ENCODE measurements at regions not wholly inside any gene's neighbourhood (a gene's known extent, or its start where the extent isn't known, plus 50 kb on each side); places are given as distances from the start of the nearest gene placed in this dataset.

DNA sequence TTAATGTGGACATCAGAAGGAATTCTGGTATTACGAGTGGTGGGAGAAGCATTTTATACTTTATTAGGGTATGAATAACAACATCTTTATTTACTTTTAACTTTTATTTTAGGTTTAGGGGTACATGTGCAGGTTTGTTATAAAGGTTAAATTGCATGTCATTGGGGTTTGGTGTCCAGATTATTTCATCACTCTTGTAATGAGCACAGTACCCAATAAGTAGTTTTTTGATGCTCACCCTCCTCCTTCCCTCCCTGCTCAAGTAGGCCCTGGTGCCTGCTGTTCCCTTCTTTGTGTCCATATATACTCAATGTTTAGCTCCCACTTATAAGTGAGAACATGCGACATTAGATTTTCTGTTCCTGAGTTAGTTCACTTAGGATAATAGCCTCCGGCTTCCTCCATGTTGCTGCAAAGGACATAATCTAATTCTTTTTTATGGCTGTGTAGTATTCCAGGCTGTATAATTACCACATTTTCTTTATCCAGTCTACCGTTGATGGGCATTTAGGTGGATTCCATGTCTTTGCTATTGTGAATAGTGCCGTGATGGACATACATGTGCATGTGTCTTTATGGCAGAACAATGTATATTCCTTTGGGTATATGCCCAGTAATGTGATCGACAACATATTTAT, 456.2 kb downstream of the XYLT1 start:
- TF ChIP-seq, protein P1, sequence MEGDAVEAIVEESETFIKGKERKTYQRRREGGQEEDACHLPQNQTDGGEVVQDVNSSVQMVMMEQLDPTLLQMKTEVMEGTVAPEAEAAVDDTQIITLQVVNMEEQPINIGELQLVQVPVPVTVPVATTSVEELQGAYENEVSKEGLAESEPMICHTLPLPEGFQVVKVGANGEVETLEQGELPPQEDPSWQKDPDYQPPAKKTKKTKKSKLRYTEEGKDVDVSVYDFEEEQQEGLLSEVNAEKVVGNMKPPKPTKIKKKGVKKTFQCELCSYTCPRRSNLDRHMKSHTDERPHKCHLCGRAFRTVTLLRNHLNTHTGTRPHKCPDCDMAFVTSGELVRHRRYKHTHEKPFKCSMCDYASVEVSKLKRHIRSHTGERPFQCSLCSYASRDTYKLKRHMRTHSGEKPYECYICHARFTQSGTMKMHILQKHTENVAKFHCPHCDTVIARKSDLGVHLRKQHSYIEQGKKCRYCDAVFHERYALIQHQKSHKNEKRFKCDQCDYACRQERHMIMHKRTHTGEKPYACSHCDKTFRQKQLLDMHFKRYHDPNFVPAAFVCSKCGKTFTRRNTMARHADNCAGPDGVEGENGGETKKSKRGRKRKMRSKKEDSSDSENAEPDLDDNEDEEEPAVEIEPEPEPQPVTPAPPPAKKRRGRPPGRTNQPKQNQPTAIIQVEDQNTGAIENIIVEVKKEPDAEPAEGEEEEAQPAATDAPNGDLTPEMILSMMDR (IDR thresholded peaks at IDR 0.05): no peak
- H3K9me3 ChIP-seq: peaks cover 0 to 5% (median 5%) of the 10 kb centered on the region in 3 donors
- no peak overlapping the region for H3K4me3 ChIP-seq
- no peaks in the 10 kb centered on the region for H3K36me3 ChIP-seq
- peaks cover 0 to 10% of the 10 kb centered on the region in 2 donors for H3K27me3 ChIP-seq
- no peak overlapping the region for H3K27ac ChIP-seq
- no peak for DNase-seq
- intact Hi-C loops (cut with DNase I; ENCODE audit: low total_unique reads): no loop called here
- H3K4me1 ChIP-seq: no peaks in the 10 kb centered on the region

- TF ChIP-seq, protein P1 (IDR thresholded peaks at IDR 0.05): no peak
- DNase-seq: no peak
- Histone ChIP-seq H3K4me1 (no peaks in the 10 kb centered on the region), H3K27ac (no peak overlapping the region), H3K9me3 (peaks cover 0 to 5% (median 5%) of the 10 kb centered on the region in 3 donors), H3K27me3 (peaks cover 0 to 14% of the 10 kb centered on the region in 2 donors), H3K4me3 (no peak overlapping the region), H3K36me3 (no peaks in the 10 kb centered on the region)
- intact Hi-C loops (cut with DNase I; ENCODE audit: low total_unique reads): no loop called here
Observed at GRCh38 chr16:17015702-17016101, 455.1 kb downstream of the XYLT1 start.

GRCh38 chr16:17017442-17017841, 453.3 kb downstream of the XYLT1 start:
- peaks cover 0 to 10% of the 10 kb centered on the region in 2 donors for H3K27me3 ChIP-seq
- no peaks in the 10 kb centered on the region for H3K36me3 ChIP-seq
- H3K27ac ChIP-seq: no peak overlapping the region
- TF ChIP-seq, protein P1 (IDR thresholded peaks at IDR 0.05): no peak
- intact Hi-C loops (cut with DNase I; ENCODE audit: low total_unique reads): no loop called here
- no peak overlapping the region for H3K4me3 ChIP-seq
- no peak for DNase-seq
- peaks cover 0 to 5% (median 0%) of the 10 kb centered on the region in 3 donors for H3K9me3 ChIP-seq
- H3K4me1 ChIP-seq: no peaks in the 10 kb centered on the region

DNA sequence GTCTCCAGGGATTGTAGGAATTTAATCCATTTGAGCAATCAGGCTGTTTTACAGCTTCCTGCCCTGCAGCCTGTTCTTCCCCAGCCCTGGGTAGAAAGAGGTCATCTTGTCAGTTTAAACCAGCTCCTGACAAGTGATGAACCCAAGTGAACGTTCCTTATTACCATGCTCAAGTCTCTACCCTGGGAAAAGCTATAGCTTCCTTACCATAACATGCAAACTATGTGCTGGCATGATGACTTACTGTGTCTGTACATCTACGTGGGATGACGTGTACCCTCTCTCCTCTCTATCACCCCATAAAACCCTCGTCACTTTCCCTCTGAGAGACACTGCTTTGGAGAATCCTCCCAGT, 452.2 kb downstream of the XYLT1 start:
- Histone ChIP-seq H3K9me3 (peaks cover 0 to 5% (median 0%) of the 10 kb centered on the region in 3 donors), H3K27ac (no peak overlapping the region), H3K4me3 (no peak overlapping the region), H3K36me3 (no peaks in the 10 kb centered on the region), H3K27me3 (peaks cover 0 to 10% of the 10 kb centered on the region in 2 donors), H3K4me1 (no peaks in the 10 kb centered on the region)
- TF ChIP-seq, protein P1 (IDR thresholded peaks at IDR 0.05): no peak
- DNase-seq: no peak
- intact Hi-C loops (cut with DNase I; ENCODE audit: low total_unique reads): no loop called here

DNA sequence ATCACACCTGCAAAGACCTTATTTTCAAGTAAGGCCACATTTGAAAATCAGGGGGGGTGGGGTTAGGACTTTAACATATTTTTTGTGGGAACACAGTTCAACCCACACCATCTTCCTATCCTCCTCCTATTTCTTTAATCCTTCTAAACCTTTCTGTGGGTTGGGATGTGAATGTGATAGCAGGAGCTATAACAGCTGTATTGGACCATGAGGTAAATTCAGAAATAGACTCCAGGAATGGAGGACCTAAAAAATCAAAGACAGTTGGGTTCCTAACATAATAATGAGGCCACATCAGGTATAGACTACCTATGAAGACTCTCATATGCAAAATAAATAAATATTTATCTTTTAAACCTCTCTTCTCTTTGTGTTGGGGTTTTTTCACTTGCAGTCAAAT, 451.4 kb downstream of the XYLT1 start:
- no peak for DNase-seq
- H3K4me1 ChIP-seq: no peaks in the 10 kb centered on the region
- intact Hi-C loops (cut with DNase I; ENCODE audit: low total_unique reads): no loop called here
- TF ChIP-seq, protein P1 (IDR thresholded peaks at IDR 0.05): no peak
- peaks cover 0 to 10% of the 10 kb centered on the region in 2 donors for H3K27me3 ChIP-seq
- H3K9me3 ChIP-seq: peaks cover 0 to 5% (median 0%) of the 10 kb centered on the region in 3 donors
- H3K36me3 ChIP-seq: no peaks in the 10 kb centered on the region
- H3K4me3 ChIP-seq: no peak overlapping the region
- H3K27ac ChIP-seq: no peak overlapping the region
